Mesenchymal stem cell (in vitro differentiated cells and primary cell): ENCODE measurements at regions not wholly inside any gene's neighbourhood (a gene's known extent, or its start where the extent isn't known, plus 50 kb on each side); places are given as distances from the start of the nearest gene placed in this dataset.
"Not testable (repeated sequence)": the region's sequence is repeated elsewhere in the genome, so short reads cannot be mapped to it uniquely, and the experiment has no call there.

Source experiments
- DNase-seq: peaks from one replicate; pipeline ENCODE4 v3.0.0-alpha.2; 2013
- H2AFZ ChIP-seq: one replicate; pipeline ENCODE4 v1.6.1; 2013; ENCODE audit warnings: low read depth, mild to moderate bottlenecking, control low read depth, inconsistent platforms, low read length, moderate library complexity
- H2AK5ac ChIP-seq: 2 replicates; pipeline ENCODE4 v1.6.1; 2013; ENCODE audit warnings: low read length, moderate library complexity, mild to moderate bottlenecking, inconsistent platforms; ENCODE audit not compliant: severe bottlenecking
- H2BK120ac ChIP-seq: one replicate; pipeline ENCODE4 v1.6.1; 2013; ENCODE audit warnings: low read depth, mild to moderate bottlenecking, inconsistent platforms, low read length, moderate library complexity
- H2BK12ac ChIP-seq, 2 experiments: one replicate each; pipeline ENCODE4 v1.6.1; 2013; ENCODE audit warnings: inconsistent platforms in 2 of 2, low read length in 2 of 2, mild to moderate bottlenecking in 2 of 2, moderate library complexity in 2 of 2, control low read depth in 1 of 2
- H2BK15ac ChIP-seq: one replicate; pipeline ENCODE4 v1.6.1; 2013; ENCODE audit warnings: mild to moderate bottlenecking, low read depth, inconsistent platforms; ENCODE audit not compliant: poor library complexity, severe bottlenecking
- H2BK5ac ChIP-seq: 2 replicates; pipeline ENCODE4 v1.6.1; 2013; ENCODE audit warnings: low read depth, mild to moderate bottlenecking, low read length, control low read depth, inconsistent platforms; ENCODE audit not compliant: poor library complexity, severe bottlenecking
- H3K14ac ChIP-seq, 2 experiments: one replicate each; pipeline ENCODE4 v1.6.1; 2013; ENCODE audit warnings: inconsistent platforms in 2 of 2, low read length in 2 of 2, control low read depth in 1 of 2, mild to moderate bottlenecking in 1 of 2, moderate library complexity in 1 of 2
- H3K18ac ChIP-seq, 2 experiments: one replicate each; pipeline ENCODE4 v1.6.1; 2013; ENCODE audit warnings: inconsistent platforms in 2 of 2, low read length in 2 of 2, control low read depth in 1 of 2, low read depth in 1 of 2, mild to moderate bottlenecking in 1 of 2
- H3K23ac ChIP-seq, 2 experiments: one replicate each; pipeline ENCODE4 v1.6.1; 2013; ENCODE audit warnings: inconsistent platforms in 2 of 2, low read length in 2 of 2, mild to moderate bottlenecking in 2 of 2, moderate library complexity in 2 of 2, control low read depth in 1 of 2
- H3K27ac ChIP-seq: 2 replicates; pipeline ENCODE4 v1.5.1; 2013; ENCODE audit warnings: mild to moderate bottlenecking, moderate library complexity, low read length, control low read depth, inconsistent platforms; ENCODE audit not compliant: poor library complexity, severe bottlenecking
- H3K27me3 ChIP-seq, 2 experiments: 2 replicates each; pipeline versions ENCODE4 v1.6.1 to v1.7.0; 2013; ENCODE audit warnings: low read length in 2 of 2, mild to moderate bottlenecking in 2 of 2, moderate library complexity in 2 of 2, control low read depth in 1 of 2, inconsistent platforms in 1 of 2; ENCODE audit not compliant: control insufficient read depth in 1 of 2, insufficient read depth in 1 of 2
- H3K36me3 ChIP-seq, 2 experiments: 2 replicates each; pipeline versions ENCODE4 v1.6.1 to v1.7.0; 2013; ENCODE audit warnings: low read length in 2 of 2, control low read depth in 1 of 2, inconsistent platforms in 1 of 2, low read depth in 1 of 2, mild to moderate bottlenecking in 1 of 2; ENCODE audit not compliant: insufficient read depth in 2 of 2, control insufficient read depth in 1 of 2
- H3K4ac ChIP-seq, 2 experiments: one replicate each; pipeline ENCODE4 v1.6.1; 2013; ENCODE audit warnings: inconsistent platforms in 2 of 2, low read length in 2 of 2, mild to moderate bottlenecking in 2 of 2, moderate library complexity in 2 of 2, control low read depth in 1 of 2, low read depth in 1 of 2
- H3K4me1 ChIP-seq: 2 replicates; pipeline ENCODE4 v1.6.1; 2013; ENCODE audit warnings: low read depth, low read length, control low read depth; ENCODE audit not compliant: control insufficient read depth, insufficient read depth
- H3K4me2 ChIP-seq: 2 replicates; pipeline ENCODE4 v1.6.1; 2013; ENCODE audit warnings: low read length, mild to moderate bottlenecking, inconsistent platforms; ENCODE audit not compliant: poor library complexity, severe bottlenecking
- H3K4me3 ChIP-seq, 2 experiments: 2 replicates each; pipeline versions ENCODE4 v1.5.1 to v1.7.0; 2013; ENCODE audit warnings: low read length in 2 of 2, mild to moderate bottlenecking in 2 of 2, control low read depth in 1 of 2, low read depth in 1 of 2; ENCODE audit not compliant: insufficient read depth in 1 of 2
- H3K79me1 ChIP-seq: replicated peaks from 2 replicates; pipeline ENCODE4 v1.6.1; 2013; ENCODE audit warnings: mild to moderate bottlenecking, control low read depth, low read length, inconsistent platforms; ENCODE audit not compliant: poor library complexity, severe bottlenecking
- H3K9ac ChIP-seq: 2 replicates; pipeline ENCODE4 v1.7.0; 2013; ENCODE audit warnings: mild to moderate bottlenecking, low read length, moderate library complexity
- H3K9me3 ChIP-seq: 2 replicates; pipeline ENCODE4 v1.7.0; 2013; ENCODE audit warnings: mild to moderate bottlenecking, low read length; ENCODE audit not compliant: control insufficient read depth
- H4K8ac ChIP-seq: one replicate; pipeline ENCODE4 v1.6.1; 2013; ENCODE audit warnings: inconsistent platforms, mild to moderate bottlenecking, low read length, moderate library complexity
- H4K91ac ChIP-seq: one replicate; pipeline ENCODE4 v1.6.1; 2013; ENCODE audit warnings: mild to moderate bottlenecking, low read length, inconsistent platforms
- WGBS: methylation state at CpG from one replicate; pipeline ENCODE4 v1.1.7; 2013; ENCODE audit warnings: mixed read lengths; 5-methylcytosine and 5-hydroxymethylcytosine counted together

DNA sequence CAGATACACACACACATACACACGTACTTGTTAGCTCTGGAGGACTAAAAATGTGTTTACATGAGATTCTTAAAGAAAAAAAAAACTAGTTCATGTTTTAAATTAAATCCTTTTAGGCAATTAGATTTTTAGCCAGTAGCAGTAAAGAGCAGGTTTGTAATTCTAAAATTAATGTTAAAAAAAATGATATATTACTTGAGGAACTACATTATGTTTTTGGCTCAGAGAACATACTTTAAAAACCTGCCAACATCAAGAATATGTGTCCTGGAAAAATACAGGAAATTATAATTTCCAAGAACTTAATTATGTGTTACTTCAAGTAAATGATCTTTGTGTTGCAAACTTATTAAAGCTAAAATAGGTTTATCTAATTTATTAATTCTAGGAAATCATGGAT, 594.3 kb upstream of the PCDH7 start:
- Histone ChIP-seq H3K18ac (no peak overlapping the region), H2BK120ac (no peak overlapping the region), H3K79me1 (no peaks in the 10 kb centered on the region), H3K27me3 (no peaks in the 10 kb centered on the region), H3K4ac (no peak overlapping the region), H3K27ac (no peak overlapping the region), H2BK15ac (no peak overlapping the region), H2BK12ac (no peak overlapping the region), H4K8ac (no peak overlapping the region), H3K23ac (no peak overlapping the region), H3K4me2 (no peak overlapping the region), H3K9me3 (no peaks in the 10 kb centered on the region), H3K4me1 (no peaks in the 10 kb centered on the region), H3K9ac (no peak overlapping the region), H3K36me3 (no peaks in the 10 kb centered on the region), H2AFZ (no peak overlapping the region), H2BK5ac (no peak overlapping the region), H4K91ac (no peak overlapping the region), H2AK5ac (no peak overlapping the region), H3K14ac (no peak overlapping the region), H3K4me3 (no peak overlapping the region)
- DNase-seq: no peak
- WGBS: no CpG with 5 or more reads among the region's 1 CpG

DNA sequence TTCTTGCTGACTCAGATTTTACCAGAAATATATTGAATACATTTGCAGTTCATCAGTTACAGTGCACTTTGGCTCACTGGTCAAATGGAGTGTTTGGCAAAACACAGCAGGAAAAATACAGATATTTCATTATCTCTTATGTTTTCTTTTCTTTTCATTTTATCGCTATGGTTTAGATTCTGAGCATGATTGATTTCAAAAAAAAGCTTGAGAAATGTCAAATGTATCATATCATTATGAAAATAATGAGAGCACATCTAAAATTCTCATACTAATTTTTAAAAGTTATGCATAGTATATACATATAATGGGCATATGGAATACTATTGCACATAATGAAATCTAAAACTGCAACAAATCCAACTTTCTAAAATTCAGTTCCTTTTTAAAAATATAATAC, 593.8 kb upstream of the PCDH7 start:
- no peak overlapping the region for H4K91ac ChIP-seq
- H3K4me1 ChIP-seq: no peaks in the 10 kb centered on the region
- no peak overlapping the region for H2BK15ac ChIP-seq
- H2AK5ac ChIP-seq: no peak overlapping the region
- DNase-seq: no peak
- H3K23ac ChIP-seq: no peak overlapping the region
- H2BK5ac ChIP-seq: no peak overlapping the region
- no peak overlapping the region for H3K27ac ChIP-seq
- no peak overlapping the region for H2BK12ac ChIP-seq
- no peak overlapping the region for H2BK120ac ChIP-seq
- H4K8ac ChIP-seq: no peak overlapping the region
- no peak overlapping the region for H2AFZ ChIP-seq
- H3K9ac ChIP-seq: no peak overlapping the region
- no peaks in the 10 kb centered on the region for H3K79me1 ChIP-seq
- no peak overlapping the region for H3K4me3 ChIP-seq
- H3K9me3 ChIP-seq: no peaks in the 10 kb centered on the region
- no peaks in the 10 kb centered on the region for H3K36me3 ChIP-seq
- no peaks in the 10 kb centered on the region for H3K27me3 ChIP-seq
- no peak overlapping the region for H3K18ac ChIP-seq
- H3K14ac ChIP-seq: no peak overlapping the region
- H3K4me2 ChIP-seq: no peak overlapping the region
- WGBS: no CpG with 5 or more reads among the region's 1 CpG
- H3K4ac ChIP-seq: no peak overlapping the region

DNA sequence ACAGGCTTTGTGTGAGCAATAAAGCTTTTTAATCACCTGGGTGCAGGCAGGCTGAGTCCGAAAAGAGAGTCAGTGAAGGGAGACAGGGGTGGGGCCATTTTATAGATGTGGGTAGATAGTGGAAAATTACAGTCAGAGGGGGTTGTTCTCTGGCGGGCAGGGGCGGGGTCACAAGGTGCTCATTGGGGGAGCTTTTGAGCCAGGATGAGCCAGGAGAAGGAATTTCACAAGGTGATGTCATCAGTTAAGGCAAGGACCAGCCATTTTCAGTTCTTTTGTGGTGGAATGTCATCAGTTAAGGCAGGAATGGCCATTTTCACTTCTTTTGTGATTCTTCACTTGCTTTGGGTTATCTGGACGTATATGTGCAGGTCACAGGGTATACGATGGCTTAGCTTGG, 571.3 kb upstream of the PCDH7 start:
- 83% methylated on average over 3 of the region's 5 CpGs for WGBS
- H3K4me2 ChIP-seq, H3K4ac ChIP-seq, H2AK5ac ChIP-seq, H3K79me1 ChIP-seq, H2BK12ac ChIP-seq, H3K9me3 ChIP-seq, DNase-seq, H2BK15ac ChIP-seq, H3K18ac ChIP-seq, H3K23ac ChIP-seq, H3K9ac ChIP-seq, H3K4me1 ChIP-seq, H2BK120ac ChIP-seq, H4K91ac ChIP-seq, H2AFZ ChIP-seq, H3K27ac ChIP-seq, H3K14ac ChIP-seq, H4K8ac ChIP-seq, H3K4me3 ChIP-seq, H3K36me3 ChIP-seq, H2BK5ac ChIP-seq, H3K27me3 ChIP-seq: not testable (repeated sequence)

DNA sequence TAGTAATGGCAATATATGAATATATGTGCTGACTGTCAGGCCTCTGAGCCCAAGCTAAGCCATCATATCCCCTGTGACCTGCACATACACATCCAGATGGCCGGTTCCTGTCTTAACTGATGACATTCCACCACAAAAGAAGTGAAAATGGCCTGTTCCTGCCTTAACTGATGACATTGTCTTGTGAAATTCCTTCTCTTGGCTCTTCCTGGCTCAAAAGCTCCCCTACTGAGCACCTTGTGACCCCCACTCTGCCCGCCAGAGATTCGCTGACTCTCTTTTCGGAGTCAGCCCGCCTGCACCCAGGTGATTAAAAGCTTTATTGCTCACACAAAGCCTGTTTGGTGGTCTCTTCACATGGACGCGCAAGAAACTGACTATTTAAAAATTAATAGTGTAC, 570.6 kb upstream of the PCDH7 start:
- H2BK5ac ChIP-seq, H2BK12ac ChIP-seq, H2BK15ac ChIP-seq, H2AK5ac ChIP-seq, DNase-seq, H3K79me1 ChIP-seq, H3K36me3 ChIP-seq, H3K27me3 ChIP-seq, H3K18ac ChIP-seq, H4K91ac ChIP-seq, H3K23ac ChIP-seq, H3K4me1 ChIP-seq, H4K8ac ChIP-seq, H3K4me2 ChIP-seq, H3K14ac ChIP-seq, H3K4ac ChIP-seq, H3K4me3 ChIP-seq, H3K27ac ChIP-seq, H3K9ac ChIP-seq, H2BK120ac ChIP-seq, H3K9me3 ChIP-seq, H2AFZ ChIP-seq: not testable (repeated sequence)
- WGBS: 72% methylated on average over 6 of the region's 7 CpGs
